GM21367 (cell line): ENCODE measurements at regions not wholly inside any gene's neighbourhood (a gene's known extent, or its start where the extent isn't known, plus 50 kb on each side); places are given as distances from the start of the nearest gene placed in this dataset.

Experiments
- ATAC-seq: cut with Tn5 transposase; IDR thresholded peaks from one replicate; pipeline ENCODE4 v1.9.1; 2021; ENCODE audit not compliant: unreplicated experiment

DNA sequence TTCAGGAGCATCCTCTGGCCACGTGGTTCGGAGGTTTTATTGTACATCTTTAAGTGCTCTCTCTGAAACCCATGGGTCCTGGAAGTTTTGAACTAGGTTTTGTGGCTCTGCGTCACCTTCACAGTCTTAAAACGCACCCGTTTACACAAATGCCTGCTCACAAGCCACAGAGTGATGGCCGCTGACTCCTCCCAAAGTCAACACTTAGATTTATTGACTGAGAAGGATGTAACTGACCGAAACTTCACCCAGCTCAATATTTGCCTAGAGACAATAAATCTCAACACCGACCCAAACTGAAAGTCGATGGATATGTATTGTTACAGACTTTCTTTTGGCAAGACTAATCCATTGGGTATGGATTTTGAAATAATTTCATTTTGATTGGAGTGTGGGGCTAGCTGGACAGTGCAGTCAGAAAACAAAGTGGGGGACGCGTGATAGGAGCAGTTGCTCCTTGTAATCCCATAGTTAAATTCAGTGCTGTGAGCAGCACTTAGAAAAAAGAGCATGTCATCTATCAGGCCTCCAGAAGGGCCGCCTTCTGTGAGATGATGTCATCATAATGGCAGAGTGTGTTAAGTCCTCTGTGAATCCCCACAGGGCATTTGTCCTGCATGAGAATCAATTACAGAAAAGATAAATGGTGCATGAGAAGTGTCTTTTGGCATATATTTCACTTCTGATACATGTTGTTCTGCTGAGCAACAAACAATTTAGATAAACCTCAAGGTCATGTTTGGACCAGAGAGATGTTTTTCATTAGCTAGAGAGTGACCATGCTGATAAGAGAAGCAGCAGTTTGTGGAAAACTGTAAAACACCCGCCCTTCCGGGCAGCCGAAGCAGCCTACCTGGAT lies 183.7 kb downstream of the INO80D start:
- ATAC-seq, result no peak

DNA sequence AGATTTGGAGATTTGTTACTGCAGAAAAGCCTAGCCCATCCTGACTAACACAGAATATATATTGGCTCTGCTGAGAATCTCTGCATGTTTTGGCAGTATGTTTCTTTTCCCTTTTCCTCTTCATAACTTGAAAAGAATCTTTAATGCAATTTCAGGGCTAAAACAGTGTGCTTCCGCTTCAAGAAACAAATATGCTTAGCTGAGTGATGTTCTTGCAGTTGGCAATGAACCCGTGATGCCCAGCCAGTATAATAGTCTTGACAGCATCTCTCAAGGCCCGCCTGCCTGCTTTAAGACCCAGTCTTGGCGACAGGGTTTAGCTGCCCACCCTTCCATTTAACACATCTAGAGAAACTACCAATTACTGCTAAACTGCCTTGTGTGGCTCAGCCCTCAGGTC lies 184.5 kb downstream of the INO80D start:
- ATAC-seq, result no peak

DNA sequence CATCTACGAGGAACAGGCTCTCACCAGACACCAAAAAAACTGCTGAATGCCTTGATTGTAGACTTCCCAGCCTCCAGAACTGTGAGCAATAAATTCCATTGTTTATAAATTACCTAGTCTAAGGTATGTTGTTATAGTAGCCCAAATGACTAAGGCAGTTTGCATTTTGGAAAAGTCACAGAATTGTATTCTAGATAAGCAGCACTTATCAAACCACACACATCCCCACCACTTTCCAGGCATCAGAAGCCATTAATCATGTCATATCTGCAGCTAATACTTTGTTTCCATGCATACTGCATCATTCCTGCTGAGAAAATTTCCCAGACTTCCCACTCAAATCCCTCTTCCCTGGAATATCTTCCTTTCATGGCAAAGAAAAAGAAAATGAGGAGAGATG lies 187.2 kb downstream of the INO80D start:
- ATAC-seq, result no peak

DNA sequence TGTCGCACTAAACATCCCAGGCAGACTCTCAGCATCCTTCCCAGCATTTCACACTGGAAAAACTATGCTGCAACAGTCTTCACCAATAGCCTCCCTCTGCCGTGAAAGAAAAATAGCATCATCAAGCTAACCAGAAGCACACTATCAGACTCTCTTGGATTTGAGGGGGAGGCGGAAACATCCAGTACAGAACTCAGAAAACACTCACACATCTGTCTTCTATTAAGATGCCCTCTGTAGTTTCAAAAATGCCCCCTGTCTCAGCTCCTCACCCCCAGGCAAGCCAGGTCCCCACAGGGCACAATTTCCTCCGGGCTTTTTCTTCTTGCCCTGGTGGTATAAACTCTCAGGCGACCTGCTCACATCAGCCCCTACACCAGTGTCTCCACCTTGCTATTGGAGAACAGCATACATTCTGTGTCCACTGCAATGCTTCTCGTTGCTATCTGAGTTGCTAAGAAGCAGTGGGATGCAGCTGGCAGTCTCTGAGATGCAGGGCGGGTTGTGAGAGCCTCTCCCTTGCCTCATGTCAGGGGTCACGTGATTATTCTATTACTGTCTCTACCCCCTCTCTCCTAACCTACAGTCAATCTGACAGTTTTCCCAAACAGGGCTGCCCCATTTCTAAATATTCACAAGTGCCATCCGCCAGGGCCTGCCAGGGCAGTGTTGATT lies 189.9 kb downstream of the INO80D start:
- ATAC-seq, result no peak

DNA sequence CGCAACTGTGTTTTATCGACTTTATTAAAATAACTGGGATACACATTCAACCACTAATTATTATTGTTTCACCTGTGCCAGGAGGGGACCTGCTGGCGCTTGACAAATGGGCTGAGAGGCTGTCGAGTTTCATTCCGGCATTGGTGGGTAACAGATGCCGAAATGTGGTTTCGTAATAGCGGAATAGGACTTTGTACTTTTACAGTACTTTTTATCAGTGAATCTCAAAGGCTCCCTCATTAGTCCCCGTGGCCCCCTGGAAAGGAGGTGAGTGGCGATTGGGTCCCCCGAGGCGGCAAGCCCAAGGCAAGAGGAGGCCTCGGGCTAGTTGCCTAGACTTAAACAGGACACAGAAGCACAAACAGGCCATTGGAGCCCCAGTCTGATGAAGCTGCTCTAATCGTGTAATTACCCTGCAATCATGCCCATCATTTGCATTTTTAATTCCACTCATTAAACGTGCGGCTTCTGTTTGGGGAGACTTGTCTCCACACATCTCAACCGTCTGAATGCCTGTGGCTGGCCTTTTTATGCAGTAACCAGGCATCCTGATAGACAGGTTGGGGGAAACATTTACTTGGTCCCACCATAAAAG lies 193.2 kb downstream of the INO80D start:
- ATAC-seq, result no peak

DNA sequence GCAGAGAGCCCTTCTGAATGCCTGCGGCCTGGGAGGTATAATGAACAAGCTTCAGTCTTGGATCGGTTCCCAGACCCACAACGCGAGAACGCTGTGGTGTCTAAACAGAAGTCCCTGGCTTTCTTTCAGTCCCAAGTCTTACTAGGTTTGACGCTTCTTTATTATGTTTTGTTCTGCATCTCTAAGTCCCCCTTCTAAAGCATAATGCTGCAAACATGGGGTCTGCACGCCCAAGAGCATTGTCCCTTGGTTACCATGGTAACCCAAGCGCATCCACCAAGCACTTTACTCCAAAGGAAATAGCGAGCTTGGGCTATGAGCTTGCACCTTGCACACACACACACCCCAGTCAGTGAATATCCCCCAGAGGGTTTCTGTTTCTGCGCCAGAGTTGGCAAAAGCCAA lies 193.7 kb downstream of the INO80D start:
- no peak for ATAC-seq

DNA sequence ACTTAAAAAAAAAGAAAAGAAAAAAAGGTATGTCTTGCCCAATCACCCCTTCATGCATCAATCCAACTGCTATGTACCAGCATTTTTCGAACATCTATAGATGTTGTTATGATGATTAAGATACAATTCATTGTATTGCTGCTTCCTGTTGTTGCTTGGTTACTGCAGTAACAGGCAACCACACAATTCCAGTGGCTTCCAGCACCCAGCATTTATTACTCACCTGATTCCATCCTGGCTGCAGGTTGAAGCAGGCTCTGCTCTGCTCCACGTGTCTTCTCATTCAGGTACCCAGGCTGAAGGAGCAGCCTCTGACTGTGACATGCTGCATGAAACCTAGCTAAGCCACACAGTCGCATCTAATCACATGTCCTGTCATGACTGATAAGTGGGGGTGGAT lies 196.9 kb downstream of the INO80D start:
- no peak for ATAC-seq

DNA sequence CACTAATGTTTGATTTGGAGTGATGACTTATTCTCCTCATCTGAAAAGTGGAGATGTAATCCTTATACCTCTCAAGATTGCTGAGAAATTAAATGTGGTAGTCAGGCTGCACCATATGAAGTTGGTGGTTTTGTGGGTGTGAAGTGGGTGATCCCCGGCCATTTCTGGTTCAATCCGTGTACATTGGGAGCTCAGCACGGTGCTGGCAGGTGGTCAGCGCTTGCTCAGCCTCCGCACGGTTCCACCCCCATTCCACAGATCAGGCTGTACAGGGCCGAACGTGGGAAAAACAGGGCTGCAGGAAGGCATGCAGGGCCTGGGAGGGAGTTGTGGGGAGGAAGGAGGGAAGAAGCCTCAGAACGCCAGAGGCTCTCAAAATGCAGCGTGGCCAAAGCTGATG lies 198.3 kb downstream of the INO80D start:
- ATAC-seq, result no peak

DNA sequence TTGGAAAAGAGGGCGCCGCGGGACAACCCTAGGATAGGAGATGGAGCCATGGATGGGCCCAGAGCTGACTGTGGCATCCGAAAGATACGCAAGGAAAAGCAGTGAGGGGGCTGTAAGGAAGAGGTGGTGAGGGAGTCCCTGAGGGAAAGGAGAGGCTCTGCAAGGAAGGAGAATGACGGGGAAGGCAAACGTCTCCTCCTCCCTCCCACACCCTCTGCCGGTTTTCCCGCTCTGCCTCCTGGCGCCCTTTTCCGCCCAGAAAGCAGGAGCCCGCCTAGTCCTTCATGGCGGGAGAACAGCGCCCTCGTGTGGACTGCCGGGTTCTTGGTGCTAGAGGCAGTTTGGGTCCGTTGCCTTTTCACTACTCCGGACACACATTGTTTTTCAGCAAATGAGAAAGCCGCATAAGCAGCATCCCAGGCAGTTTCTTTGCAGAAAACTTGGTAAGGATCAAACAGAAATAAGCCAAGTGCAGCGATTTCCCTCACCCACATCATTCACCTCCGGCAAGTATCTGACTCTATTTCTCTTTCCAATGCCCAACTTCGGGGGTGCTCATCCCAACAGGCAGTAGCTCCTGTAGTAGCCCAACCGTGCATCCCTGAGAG lies 200.4 kb downstream of the INO80D start:
- ATAC-seq, result peak; percentile 74

DNA sequence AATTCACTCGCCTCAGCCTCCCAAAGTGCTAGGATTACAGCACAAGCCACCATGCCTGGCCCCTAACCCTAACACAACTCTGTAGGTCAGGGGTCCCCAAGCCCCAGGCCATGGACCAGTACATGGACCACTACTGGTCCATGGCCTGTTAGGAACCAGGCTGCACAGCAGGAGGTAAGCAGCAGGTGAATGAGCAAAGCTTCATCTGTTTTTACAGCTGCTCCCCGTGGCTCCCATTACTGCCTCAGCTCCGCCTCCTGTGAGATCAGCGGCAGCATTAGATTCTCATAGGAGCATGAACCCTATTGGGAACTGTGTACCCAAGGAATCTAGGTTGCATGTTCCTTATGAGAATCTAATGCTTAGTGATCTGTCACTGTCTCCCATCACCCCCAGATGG lies 201.7 kb downstream of the NRP2 start:
- no peak for ATAC-seq

DNA sequence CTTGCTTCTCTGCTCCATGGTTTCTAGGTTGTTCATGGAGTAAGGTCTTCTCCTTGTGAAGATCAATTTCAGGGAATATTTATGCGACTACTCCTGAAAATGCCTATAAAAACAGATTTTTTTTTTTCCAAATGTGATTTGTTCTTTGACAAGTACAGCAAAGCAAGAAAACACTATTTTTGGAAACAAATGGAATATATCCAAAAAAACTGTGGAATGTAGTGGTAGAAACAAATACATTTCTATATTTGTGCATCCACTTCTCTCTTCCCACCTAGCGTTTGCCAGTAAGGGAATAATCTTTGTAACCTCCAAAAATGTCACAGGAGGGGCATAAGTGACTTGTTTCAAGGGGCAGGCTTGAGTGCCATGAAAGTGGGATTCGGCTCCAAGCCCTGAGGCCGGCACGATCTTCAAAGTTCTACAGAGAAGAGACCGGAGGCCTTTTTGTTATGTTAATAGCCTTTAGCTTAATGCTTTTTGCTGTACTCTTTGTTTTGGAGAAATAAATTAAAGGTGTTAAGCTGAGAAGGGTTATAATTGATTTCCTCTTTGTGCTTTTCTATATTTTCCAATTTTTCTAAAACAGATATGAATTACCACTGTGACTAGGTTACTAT lies 200.6 kb downstream of the NRP2 start:
- no peak for ATAC-seq

DNA sequence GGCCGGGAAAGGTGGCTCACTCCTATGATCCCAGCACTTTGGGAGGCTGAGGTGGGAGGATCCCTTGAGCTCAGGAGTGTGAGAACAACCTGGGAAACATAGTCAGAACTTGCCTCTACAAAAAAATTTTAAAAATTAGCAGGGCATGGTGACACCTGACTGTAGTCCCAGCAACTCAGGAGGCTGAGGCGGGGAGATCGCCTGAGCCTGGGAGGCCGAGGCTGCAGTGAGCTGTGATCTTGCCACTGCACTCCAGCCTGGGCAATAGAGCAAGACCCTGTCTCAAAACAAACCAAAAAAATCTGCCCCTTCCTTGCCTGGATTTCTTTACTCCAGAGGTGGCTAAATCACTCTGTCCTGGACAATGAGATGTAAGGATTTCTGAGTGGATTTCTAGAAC lies 197.7 kb downstream of the NRP2 start:
- ATAC-seq, result no peak

DNA sequence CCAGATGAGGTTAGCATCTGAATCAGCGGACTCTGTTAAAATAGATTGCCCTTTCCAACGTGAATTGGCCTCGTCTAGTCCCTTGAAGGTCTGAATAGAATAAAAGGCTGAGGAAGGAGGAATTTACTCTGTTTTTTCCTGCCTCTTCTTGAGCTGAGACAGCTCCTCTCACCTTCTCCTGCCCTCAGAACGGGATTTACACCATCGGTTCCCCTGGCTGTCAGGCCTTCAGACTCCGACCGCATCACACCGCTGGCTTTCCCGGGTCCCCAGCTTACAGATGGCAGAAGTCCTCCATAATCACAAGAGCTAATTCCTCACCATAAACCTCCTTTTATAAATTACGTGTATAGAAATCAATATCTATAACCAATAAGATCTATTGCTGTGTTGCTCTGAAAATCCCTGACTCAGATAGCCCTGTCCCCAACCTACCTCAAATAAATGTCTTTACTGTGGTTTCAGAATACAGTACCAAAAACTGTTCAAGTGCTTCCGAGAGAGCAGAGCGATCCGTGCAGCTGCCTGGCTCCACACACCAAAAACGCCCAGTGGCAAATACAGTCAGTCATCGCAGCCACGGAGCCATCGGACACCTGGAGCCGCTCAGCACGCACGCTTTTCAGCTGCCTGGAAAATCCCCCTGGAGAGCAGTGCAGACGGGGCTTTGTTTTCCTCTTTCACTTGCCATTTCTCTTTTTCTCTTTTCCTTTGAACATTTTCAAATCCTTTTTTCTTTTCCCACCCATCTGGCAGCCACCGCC lies 196.9 kb downstream of the NRP2 start:
- ATAC-seq, result no peak

DNA sequence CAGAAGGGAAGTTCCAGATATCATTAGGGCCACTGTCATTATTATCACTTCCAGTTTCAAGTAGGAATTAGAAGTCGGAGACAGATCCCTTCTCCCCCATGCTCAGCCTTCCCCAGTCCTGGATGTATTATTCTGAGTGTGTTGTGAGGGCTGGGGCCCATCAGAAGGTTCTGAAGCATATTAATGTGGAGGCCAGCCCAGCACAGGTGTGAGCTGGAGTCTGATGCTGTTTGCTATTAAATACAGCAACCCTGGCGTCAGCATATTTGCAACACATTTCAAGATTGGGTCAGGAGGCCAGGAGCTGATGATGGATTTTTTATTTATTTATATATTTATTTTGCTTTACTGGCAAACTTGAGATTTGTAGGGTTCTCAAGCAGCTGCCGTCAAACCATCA lies 195.2 kb downstream of the NRP2 start:
- ATAC-seq, result no peak

DNA sequence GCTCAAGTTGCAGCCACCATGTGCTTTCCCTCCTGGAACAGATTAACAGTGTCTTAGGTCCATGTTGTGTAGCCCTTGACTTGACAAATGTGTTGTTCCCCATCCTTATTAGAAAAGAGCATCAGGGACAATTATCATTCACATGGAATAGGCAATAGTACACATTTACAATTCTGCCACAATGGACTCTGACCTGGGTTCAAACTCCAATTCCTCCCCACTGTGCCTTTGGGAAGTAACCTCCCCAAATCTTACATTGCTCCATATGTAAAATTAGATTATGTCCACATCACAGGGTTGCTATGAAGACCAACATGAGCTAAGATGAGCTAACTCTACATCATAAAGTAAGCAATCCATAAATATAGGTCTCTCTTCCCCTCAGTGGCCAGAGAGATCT lies 193.8 kb downstream of the NRP2 start:
- no peak for ATAC-seq

DNA sequence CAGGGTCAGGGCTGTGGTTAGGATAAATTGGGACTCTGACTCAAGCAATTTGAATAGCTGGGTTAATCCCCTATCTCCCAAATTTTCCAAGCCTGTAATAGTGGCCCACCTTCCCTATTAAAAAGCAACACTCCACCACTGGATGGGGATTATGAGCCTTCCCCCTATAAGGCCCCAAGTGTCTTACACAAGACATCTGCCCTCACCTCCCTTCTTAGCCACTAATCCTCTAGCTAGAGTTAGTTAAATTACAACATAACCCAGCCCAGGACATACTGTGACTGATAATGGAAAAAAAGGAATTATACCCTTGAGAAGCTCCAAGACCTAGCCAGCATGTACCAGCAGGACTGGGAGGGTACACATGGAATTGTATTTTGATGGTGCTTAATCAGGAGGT lies 190.4 kb downstream of the NRP2 start:
- no peak for ATAC-seq

DNA sequence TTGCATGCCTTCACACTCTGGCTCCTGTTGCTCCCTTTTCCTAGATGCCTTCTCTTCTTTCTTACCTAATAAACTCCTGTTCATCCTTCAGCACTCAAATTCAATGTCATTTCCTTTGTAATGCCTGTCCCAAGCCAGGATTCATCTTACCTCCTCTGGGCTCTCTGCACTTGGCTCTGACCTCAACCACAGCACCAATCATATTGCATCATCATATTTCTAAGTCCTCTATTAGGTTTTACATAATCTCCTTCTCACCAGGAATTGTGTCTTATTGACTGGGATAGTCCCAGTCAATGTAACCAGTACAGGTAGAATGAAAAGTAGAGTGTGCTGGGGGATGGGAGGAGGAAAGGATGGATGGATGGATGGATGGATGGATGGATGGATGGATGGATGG lies 187.1 kb downstream of the NRP2 start:
- ATAC-seq, result no peak

DNA sequence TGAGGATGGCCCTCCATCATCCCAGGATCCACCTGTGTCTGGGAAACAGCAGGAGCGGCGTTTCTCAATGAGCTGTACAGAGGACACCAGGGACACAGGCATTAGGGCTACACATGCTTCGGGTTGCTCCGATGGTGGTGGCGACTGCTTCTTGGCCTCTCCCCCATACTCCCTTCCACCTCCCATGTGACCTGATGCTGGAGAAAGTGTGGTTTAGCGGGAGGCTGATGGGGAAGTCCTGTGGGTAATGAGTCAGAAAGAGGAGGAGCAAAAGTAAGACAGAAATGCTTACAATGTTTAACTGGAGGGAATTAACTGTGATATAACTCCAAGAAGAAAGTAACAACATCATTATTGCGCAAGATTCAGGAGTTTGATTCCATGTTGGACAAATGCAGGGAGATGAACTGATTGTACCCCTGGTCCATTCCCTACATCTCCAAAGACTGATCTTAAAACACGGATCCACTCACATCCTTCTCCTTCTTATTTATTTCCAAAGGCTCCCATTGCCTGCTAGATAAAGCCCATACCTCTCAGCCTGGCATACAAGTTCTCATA lies 186.6 kb downstream of the NRP2 start:
- ATAC-seq, result peak; percentile 62

DNA sequence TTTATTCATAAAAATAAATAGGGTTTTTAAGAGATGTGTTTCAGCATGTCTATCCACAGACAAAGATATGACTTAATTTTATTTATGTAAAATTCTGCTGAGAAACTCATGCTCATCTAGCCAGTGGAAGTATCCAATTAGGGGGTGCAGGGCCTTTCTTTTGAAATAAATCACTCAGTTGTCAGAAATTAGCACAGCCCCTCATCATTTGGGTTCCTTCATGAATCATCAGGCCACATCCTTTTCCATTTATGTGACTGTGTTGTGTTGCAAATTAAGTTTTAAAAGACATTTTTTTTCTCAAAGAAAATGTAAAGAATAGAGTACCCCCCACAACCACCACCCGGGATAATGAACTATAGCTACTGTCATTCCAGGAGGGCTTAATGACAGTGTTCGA lies 185.8 kb downstream of the NRP2 start:
- ATAC-seq, result no peak

DNA sequence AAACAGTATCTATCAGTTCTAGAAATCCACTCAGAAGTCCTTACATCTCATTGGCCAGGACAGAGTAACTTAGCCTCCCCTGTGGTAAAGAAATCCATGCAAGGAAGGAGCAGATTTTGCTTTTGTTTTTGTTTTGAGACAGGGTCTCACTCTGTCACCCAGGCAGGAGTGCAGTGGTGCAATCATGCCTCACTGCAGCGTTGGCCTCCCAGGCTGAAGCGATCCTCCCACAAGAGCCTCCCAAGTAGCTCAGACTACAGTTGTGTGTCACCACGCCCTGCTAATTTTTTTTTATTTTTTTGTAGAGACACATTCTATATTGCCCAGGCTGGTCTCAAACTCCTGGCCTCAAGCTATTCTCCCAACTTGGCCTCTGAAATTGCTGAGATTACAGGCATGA lies 185.1 kb downstream of the NRP2 start:
- ATAC-seq, result no peak
